HG03460 (cell line): ENCODE measurements at regions not wholly inside any gene's neighbourhood (a gene's known extent, or its start where the extent isn't known, plus 50 kb on each side); places are given as distances from the start of the nearest gene placed in this dataset.
"Not testable (repeated sequence)": the region's sequence is repeated elsewhere in the genome, so short reads cannot be mapped to it uniquely, and the experiment has no call there.

Source experiments
- ATAC-seq: cut with Tn5 transposase; IDR thresholded peaks from one replicate; pipeline ENCODE4 v1.9.1; 2021; ENCODE audit not compliant: unreplicated experiment

- no peak for ATAC-seq
Observed at GRCh38 chr20:22944062-22944461, 91.0 kb upstream of the SSTR4 start.

GRCh38 chr20:22944936-22945335, 90.2 kb upstream of the SSTR4 start:
- ATAC-seq = no peak

- ATAC-seq = no peak
Observed at GRCh38 chr20:22946596-22946995, 88.5 kb upstream of the SSTR4 start.

DNA sequence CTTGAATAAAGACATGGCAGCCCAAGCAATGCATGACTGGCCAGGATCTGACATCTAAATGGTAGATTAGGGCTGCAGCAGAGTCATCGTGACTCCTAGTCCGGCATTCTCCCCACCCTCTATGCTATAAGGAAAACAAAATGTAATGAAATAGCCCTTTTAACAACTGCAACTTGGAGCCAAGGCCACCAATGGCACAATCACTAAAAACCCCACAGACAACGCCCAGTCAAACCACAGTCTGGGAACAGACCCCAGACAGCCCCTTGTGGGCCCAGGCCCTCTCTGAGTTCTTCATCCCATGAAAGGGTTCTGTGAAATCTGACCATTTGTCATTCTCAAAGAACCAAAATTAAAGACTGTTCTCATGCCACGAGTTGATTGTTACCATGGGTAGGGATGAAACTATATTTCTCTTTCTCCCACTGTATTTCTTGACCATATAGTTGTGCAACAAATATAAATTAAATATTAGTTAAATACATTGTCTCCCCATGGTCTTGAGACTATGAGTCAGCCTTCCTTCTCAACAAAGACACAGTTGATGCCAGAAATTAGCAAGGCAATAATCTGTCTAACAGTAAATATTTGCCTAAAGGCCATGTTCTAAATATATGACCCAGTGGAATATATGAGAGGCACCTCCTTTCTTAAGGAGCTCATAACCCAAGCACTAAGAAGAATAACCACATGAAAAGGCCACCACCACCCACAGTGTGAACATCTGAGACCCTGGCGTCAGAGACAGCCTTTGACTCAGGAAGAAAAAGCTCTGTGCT, 85.6 kb upstream of the SSTR4 start:
- ATAC-seq = no peak

DNA sequence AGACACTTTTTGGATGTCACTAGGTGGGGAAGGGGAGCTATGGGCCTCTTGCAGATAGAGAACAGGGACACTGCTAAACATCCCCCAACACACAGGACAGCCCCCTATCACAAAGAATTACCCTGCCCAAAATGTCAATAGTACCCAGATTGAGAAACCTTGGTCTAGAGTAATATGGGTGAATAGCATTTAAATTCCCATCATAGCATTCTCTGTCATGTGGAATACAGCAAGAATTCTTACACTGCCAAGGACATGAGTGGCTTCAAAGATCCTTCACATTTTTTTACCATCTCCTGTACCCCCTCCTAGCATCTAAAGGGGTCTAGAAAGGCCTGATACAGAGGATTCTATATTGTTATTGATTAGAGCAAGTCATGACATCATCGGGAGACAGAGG, 83.1 kb upstream of the SSTR4 start:
- ATAC-seq = no peak

- no peak for ATAC-seq
Observed at GRCh38 chr20:22954661-22955060, 80.5 kb upstream of the SSTR4 start.

- ATAC-seq = no peak
Observed at GRCh38 chr20:22958390-22958789, 76.7 kb upstream of the SSTR4 start.

- no peak for ATAC-seq
Observed at GRCh38 chr20:22962567-22963439, 72.3 kb upstream of the SSTR4 start.

DNA sequence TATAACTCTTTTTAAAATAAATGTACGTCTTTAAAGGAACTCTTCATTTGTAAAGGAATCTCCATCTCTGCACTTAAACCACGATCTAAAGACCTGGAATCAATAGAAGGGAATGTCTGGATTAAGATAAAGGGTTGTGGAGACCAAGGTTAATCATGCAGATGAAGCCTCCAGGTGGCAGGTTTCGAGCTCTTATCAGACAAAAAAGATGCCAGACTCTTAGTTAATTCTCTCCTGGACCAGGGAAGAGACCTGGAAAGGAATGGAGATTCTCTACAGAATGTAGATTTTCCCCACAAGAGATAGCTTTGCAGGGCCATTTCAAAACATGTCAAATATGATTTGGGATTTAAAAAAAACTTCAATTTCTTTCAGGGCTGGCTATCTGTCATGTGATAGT, 71.5 kb upstream of the SSTR4 start:
- no peak for ATAC-seq

DNA sequence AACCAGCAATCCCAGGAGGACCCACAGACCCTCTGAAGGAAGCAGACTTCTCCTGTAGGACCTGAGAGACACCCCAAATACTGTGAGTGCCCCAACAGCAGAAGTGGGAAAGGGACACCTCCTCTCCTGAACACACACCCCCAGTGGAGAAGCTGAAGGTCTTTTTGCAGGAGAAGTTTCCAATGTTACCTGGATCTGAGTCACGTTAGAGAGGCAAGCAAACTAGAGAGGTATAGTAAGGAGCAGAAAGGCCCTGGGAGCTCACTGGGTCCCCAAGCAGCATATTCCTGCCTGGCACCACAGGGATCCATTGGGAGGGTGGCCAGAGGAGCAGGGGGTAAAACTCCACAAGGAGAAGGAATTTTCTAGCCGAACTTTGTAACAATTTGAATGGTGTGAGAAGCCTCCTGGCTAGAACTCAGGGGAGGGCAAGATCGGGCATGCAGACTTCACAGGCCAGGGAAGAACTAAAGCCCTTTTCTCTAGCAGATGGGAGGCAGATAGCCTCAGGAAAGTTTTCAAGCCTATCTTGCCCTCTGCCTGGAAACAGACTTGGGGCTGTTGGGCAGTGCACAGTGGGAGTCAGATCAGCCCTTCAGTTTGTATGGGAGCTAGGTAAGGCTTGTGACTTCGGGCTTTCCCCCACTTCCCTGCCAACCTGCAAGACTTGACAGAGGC, 68.2 kb upstream of the SSTR4 start:
- ATAC-seq = no peak

GRCh38 chr20:22967706-22968105, 67.4 kb upstream of the SSTR4 start:
- ATAC-seq = not testable (repeated sequence)

DNA sequence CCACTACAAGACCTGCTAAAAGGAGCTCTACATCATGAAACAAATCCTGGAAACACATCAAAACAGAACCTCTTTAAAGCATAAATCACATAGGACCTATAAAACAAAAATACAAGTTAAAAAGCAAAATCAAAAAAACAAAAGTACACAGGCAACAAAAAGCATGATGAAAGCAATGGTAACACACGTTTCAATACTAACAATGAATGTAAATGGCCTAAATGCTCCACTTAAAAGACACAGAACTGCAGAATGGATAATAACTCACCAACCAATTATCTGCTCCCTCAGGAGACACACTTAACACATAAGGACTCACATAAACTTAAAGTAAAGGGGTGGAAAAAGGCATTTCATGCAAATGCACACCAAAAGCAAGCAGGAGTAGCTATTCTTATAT, 66.1 kb upstream of the SSTR4 start:
- ATAC-seq = not testable (repeated sequence)

DNA sequence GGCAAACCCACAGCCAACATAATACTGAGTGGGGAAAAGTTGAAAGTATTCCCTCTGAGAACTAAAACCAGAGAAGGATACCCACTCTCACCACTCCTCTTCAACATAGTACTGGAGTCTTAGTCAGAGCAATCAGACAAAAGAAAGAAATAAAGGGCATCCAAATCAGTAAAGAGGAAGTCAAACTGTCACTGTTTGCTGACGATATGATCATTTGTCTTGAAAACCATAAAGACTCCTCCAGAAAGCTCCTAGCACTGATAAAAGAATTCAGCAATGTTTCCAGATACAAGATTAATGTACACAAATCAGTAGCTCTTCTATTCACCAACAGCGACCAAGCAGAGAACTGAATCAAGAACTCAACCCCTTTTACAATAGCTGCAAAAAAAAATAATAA, 64.0 kb upstream of the SSTR4 start:
- not testable (repeated sequence) for ATAC-seq

DNA sequence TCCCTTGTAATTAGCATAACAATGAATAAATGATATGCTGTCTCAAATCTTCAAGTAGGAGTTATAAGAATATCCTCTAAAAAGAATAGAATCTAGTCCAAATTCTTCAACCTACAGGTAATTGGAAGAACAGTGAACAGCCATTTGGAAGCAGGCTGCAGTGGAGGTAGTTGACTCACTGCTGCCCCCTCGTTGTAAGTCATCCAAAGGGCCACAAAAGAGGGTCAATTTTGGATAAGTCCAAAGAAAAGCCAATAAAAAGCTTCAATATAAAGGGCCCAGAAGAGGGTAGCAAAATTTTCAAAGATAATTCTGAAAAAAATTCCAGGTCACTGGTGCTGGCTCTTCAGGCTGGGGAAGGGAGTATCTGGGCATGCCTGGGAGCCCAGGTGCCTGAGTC, 60.8 kb upstream of the SSTR4 start:
- ATAC-seq = no peak

DNA sequence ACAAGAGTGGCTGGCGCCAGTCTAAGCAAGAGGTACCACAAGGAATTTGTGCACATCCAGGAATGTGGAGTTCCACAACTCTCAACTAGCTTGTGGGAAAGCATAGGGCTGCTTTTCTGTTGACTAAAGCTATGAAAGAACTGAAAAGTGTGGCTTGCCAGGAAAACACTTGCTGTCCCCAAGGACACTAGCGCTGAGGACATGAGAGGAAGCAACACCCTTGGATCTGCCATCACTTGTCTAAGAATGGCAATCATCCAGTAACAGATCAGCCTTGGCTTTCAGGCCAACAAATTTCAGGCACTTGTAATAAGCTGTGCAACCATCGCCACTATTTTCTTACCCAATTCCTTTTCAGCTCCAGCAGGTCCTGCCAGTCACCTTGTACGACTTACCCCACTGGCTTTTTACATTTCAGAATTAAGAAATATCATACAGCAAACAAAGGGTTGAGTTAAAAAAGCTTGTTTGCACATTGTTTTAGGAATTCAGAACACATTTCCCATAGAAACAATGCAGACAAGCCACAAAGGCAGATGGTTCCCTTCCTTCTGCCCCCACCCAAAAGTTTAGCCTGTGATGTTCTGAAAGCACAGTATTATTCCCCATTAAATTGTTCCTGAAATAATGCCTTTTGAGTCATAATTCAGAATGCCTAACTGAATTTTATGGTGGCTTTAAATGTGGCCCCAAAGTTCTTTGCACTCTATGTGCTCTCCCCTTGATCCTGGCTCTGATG, 57.9 kb upstream of the SSTR4 start:
- no peak for ATAC-seq

GRCh38 chr20:22984008-22984407, 51.1 kb upstream of the SSTR4 start:
- ATAC-seq = no peak

GRCh38 chr20:22984606-22985005, 50.5 kb upstream of the SSTR4 start:
- no peak for ATAC-seq

GRCh38 chr20:22985239-22985778, 49.8 kb upstream of the SSTR4 start:
- ATAC-seq = no peak
